Smooth muscle cell (in vitro differentiated cells): ENCODE measurements at regions not wholly inside any gene's neighbourhood (a gene's known extent, or its start where the extent isn't known, plus 50 kb on each side); places are given as distances from the start of the nearest gene placed in this dataset.

Experiments used
- DNase-seq: peaks from one replicate; lab custom pipeline; 2025; ENCODE audit not compliant: unreplicated experiment; lab: John Stamatoyannopoulos, UW
- H2AFZ ChIP-seq: fragments of 200-600 bp; sonication (generic); 2 replicates; pipeline ENCODE4 v1.6.0; 2016; ENCODE audit warnings: antibody characterized with exemption, low read depth, mild to moderate bottlenecking
- H3F3A ChIP-seq: fragments of 200-600 bp; sonication (generic); 2 replicates; pipeline ENCODE4 v1.6.0; 2017; ENCODE audit warnings: antibody characterized with exemption, low read depth
- H3K27ac ChIP-seq: fragments of 200-600 bp; sonication (generic); 2 replicates; pipeline ENCODE4 v1.5.1; 2016; ENCODE audit warnings: low read depth, mild to moderate bottlenecking
- H3K27me3 ChIP-seq: fragments of 200-600 bp; sonication (generic); 2 replicates; pipeline ENCODE4 v1.6.1; 2016; ENCODE audit warnings: low read depth, mild to moderate bottlenecking
- H3K36me3 ChIP-seq: fragments of 200-600 bp; sonication (generic); 2 replicates; pipeline ENCODE4 v1.5.1; 2016; ENCODE audit warnings: low read depth
- H3K4me1 ChIP-seq: fragments of 200-600 bp; sonication (generic); 2 replicates; pipeline ENCODE4 v1.5.1; 2016; ENCODE audit warnings: low read depth
- H3K4me2 ChIP-seq: fragments of 200-600 bp; sonication (generic); 2 replicates; pipeline ENCODE4 v1.6.0; 2016; ENCODE audit warnings: mild to moderate bottlenecking
- H3K4me3 ChIP-seq: fragments of 200-600 bp; sonication (generic); 2 replicates; pipeline ENCODE4 v1.5.1; 2016; ENCODE audit warnings: mild to moderate bottlenecking
- H3K79me2 ChIP-seq: fragments of 200-600 bp; sonication (generic); 2 replicates; pipeline ENCODE4 v1.6.0; 2016; ENCODE audit warnings: low read depth, mild to moderate bottlenecking
- H3K9ac ChIP-seq: fragments of 200-600 bp; sonication (generic); 2 replicates; pipeline ENCODE4 v1.6.0; 2016; ENCODE audit warnings: low read depth
- H3K9me3 ChIP-seq: fragments of 200-600 bp; sonication (generic); replicated peaks from 2 replicates; pipeline ENCODE4 v1.5.1; 2016; ENCODE audit warnings: low read depth
- H4K20me1 ChIP-seq: fragments of 200-600 bp; sonication (generic); 2 replicates; pipeline ENCODE4 v1.6.0; 2016; ENCODE audit warnings: low read depth
- WGBS: methylation state at CpG from one replicate; pipeline ENCODE4 v1.1.7; 2016; ENCODE audit warnings: low lambda C conversion rate; 5-methylcytosine and 5-hydroxymethylcytosine counted together
- TF ChIP-seq, protein P1 (sequence below): fragments of 200-600 bp; sonication (generic); IDR thresholded peaks from 2 replicates; pipeline ENCODE4 v1.5.1; 2017; ENCODE audit warnings: borderline replicate concordance, mild to moderate bottlenecking, antibody characterized with exemption; ENCODE audit not compliant: insufficient read depth, poor library complexity, severe bottlenecking

DNA sequence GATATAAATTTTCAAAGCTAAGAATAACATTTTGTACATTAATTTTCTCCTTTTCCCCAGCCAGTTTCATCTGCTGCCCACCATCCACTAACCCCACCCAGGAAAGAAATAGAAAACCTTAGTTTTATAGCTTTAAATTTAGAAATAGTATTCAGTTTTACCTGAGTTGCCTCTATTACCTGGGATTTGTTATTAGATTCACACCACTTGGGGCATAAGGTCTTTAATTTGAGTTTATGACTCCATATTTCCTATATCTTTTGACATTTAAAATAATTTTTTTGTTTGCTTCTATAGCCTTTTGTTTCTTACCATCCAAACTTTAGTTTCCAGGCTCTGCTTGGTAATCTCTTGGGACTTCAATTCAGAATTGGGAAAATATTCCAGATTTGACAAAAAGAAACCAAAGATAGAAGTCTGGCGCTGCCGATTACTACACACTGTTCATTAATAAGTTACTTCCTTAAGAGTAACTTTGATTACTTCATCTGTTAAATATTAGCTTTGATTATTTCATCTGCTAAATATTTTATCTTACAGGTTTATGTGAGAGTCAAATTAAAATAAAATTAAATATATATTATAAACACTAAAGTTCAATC is 485.5 kb upstream of the FOXG1 start:
- no peak for DNase-seq
- Histone ChIP-seq H3K4me1 (no peaks in the 10 kb centered on the region), H3K4me3 (no peak overlapping the region), H3K36me3 (no peaks in the 10 kb centered on the region), H3K9ac (no peak overlapping the region), H3K9me3 (no peaks in the 10 kb centered on the region), H3K4me2 (no peak overlapping the region), H4K20me1 (no peaks in the 10 kb centered on the region), H2AFZ (no peak overlapping the region), H3K27me3 (no peaks in the 10 kb centered on the region), H3F3A (no peaks in the 10 kb centered on the region), H3K27ac (no peak overlapping the region), H3K79me2 (no peaks in the 10 kb centered on the region)
- TF ChIP-seq, protein P1, sequence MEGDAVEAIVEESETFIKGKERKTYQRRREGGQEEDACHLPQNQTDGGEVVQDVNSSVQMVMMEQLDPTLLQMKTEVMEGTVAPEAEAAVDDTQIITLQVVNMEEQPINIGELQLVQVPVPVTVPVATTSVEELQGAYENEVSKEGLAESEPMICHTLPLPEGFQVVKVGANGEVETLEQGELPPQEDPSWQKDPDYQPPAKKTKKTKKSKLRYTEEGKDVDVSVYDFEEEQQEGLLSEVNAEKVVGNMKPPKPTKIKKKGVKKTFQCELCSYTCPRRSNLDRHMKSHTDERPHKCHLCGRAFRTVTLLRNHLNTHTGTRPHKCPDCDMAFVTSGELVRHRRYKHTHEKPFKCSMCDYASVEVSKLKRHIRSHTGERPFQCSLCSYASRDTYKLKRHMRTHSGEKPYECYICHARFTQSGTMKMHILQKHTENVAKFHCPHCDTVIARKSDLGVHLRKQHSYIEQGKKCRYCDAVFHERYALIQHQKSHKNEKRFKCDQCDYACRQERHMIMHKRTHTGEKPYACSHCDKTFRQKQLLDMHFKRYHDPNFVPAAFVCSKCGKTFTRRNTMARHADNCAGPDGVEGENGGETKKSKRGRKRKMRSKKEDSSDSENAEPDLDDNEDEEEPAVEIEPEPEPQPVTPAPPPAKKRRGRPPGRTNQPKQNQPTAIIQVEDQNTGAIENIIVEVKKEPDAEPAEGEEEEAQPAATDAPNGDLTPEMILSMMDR = no peak
- WGBS = 96% methylated on average over 2 of the region's 2 CpGs

DNA sequence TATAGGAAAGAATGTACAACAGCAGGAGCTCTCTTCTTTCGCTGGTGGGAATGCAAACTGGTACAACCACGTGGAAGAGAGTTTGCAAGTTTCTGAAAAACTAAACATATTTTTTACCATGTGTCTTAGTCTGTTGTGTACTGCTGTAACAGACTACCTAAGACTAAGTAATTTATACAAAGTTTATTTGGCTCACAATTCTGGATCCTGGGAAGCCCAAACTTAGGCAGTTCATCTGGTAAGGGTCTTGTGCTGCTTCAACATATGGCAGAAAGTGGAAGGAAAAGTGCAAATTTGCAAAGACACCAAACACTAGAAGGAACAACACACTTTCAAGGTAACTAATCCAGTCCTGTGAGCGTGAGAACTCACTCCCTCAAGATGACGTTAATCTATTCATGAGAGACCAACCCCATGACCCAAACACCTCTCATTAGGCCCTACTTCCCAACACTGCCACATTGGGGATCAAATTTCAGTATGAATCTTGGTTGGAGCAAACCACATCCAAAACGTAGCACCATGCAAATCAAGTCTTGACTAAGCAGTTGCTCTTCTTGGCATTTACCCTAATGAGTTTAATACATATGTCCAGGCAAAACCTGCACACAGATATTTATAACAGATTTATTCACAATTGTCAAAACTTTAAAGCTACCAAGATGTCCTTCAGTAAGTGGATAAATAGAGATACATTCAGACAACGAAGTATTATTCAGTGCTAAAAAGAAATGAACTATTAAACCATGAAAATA is 481.9 kb upstream of the FOXG1 start:
- no peak overlapping the region for H3K9ac ChIP-seq
- H3K4me3 ChIP-seq = no peak overlapping the region
- no peak overlapping the region for H3K27ac ChIP-seq
- no peak for DNase-seq
- H3K4me2 ChIP-seq = no peak overlapping the region
- H3F3A ChIP-seq = no peaks in the 10 kb centered on the region
- no peaks in the 10 kb centered on the region for H3K79me2 ChIP-seq
- H3K4me1 ChIP-seq = no peaks in the 10 kb centered on the region
- no peaks in the 10 kb centered on the region for H4K20me1 ChIP-seq
- H2AFZ ChIP-seq = no peak overlapping the region
- H3K36me3 ChIP-seq = no peaks in the 10 kb centered on the region
- TF ChIP-seq, protein P1 = no peak
- no peaks in the 10 kb centered on the region for H3K27me3 ChIP-seq
- WGBS = 78% methylated on average over 6 of the region's 6 CpGs
- no peaks in the 10 kb centered on the region for H3K9me3 ChIP-seq

DNA sequence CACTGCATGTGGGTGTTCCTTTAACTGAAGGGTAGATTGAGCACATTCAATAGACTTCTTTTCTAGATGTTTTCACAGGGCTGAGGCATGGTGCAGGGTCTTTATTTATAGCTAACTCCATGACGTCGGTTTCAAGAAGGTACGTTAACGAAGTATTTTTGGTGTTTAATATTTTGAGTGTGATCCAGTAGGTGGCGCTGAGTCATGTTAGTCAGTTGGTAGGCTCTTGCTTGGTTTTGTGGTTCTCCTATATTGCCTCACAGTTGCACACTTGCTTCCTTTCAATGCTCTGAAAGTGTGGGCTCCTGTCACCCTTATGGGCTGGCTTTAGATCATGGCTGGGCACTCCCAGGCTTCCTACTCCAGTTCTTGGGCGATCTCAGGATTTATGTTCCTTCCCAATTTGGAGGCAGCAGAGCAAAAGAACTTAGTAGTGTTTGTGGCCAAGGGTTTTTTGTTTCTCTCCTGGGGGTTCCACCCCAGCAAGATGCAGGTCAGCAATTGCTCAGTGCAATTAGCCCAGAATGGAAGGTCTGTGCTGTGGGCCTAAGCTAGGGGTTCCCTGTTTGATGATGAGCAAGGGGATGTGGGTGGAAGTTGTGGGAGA is 471.6 kb upstream of the FOXG1 start:
- WGBS = 18% methylated on average over 6 of the region's 6 CpGs

More for the DNA sequence above, 471.6 kb upstream of the FOXG1 start:
- H3K79me2 ChIP-seq = no peaks in the 10 kb centered on the region
- no peak overlapping the region for H2AFZ ChIP-seq
- no peak overlapping the region for H3K9ac ChIP-seq
- H3K4me2 ChIP-seq = no peak overlapping the region
- H3K36me3 ChIP-seq = no peaks in the 10 kb centered on the region
- H3K27ac ChIP-seq = no peak overlapping the region
- peaks cover 3% of the 10 kb centered on the region for H3K27me3 ChIP-seq
- H3K4me1 ChIP-seq = no peaks in the 10 kb centered on the region
- no peaks in the 10 kb centered on the region for H3F3A ChIP-seq
- H4K20me1 ChIP-seq = no peaks in the 10 kb centered on the region
- no peak for DNase-seq
- H3K4me3 ChIP-seq = no peak overlapping the region
- H3K9me3 ChIP-seq = no peaks in the 10 kb centered on the region
- TF ChIP-seq, protein P1 = peak; percentile 45
